ENCODE measurements at regions not wholly inside any gene's neighbourhood (a gene's known extent, or its start where the extent isn't known, plus 50 kb on each side); places are given as distances from the start of the nearest gene placed in this dataset.
"Not testable (repeated sequence)": the region's sequence is repeated elsewhere in the genome, so short reads cannot be mapped to it uniquely, and the experiment has no call there.

DNA sequence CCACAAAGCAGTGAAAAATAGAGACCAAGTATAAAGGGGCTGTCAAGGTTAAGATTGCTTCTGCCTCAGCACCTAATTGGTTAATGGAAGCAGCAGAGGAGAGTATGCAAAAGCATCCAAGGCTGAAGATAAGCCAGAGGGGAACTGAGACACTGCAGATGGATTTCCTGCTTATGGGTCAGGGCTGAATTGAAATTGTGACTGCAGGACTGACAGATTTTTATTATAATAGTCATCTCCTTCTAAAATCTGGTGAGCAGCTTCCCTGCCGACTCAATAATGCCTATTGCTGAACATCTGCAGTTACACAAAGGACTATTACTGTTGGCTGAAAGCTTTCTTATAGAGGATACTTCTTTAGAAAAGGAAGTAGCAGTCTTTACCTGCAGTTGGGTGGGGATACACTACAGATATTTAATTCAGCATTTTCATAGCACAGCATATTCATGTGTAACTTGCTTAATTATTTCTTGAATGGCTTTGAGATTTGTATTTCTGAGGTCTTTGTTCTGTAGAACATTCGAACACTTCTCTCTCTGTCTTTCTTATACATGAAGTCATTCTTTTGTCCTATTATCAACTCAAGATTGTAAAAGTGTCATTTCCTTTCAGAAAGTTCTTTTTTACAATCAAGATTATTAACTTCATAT, 363.0 kb upstream of the RIOK2 start:
- no peak for DNase-seq

DNA sequence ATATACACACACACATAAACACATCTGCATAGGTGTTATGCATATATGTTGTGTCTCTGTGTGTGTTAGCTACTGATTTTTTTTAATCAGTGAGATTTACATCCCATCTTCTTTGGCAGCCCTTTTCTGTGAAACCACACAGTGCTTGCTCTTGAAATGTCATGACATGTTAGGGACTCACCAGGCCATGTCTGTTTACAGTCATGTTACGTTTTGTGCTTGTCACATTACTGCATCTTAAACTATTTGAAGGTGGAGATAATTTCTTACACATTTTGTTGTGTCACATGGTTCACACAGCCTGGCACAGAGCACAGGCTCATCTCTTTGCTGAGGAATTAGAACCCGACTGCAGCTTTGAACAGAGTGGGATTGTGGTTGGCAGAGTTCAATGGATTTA, 364.4 kb upstream of the RIOK2 start:
- no peak for DNase-seq

DNA sequence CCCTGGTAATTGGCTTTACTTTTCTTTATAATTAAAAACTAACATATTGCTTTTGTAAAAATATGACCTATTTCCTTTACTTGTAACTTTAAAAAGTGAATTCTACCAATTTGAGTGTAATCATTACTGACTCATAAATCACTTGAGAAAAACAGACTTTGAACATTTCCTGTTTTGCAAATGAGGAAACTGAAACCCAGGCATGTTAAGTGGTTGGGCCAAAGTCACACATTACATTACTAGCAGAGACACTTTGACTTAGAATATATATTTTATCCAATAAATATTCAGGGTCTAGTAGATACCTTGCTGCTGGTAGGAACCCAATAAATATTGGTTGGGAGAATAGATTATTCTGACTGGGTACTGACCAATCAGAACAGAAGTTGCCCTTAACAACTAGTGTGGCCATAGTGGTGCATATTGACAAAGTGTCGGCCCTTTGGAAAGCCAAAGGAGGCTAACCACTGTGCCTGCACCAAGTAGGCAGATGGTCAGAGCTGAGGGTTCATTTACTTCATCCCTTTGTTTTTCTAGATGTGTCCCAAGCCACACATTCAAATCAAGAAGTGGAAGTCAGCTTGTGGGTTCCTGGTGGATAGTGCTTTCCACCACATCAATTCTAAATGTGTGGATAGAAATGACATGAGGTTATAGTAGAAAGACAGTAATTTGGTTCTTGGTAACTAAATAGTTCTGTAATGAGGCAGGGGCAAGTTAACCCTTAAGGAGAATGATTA, 365.1 kb upstream of the RIOK2 start:
- DNase-seq = no peak

DNA sequence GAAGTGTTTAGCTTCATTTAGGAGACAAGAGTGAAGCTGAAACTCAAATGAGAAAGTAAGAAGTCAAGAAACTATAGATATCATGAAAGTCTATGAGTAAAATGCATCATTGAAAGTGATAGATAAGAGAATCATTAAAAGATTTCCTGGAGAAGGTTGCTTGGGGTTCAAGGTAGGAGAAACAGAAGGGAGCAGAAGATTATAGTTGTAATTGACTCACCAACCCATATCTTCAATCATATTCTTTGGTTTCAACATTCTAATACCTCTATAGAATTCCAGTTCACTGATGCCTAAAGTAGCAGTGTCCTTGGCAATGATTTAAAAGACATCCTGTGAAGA, 365.7 kb upstream of the RIOK2 start:
- DNase-seq = no peak

DNA sequence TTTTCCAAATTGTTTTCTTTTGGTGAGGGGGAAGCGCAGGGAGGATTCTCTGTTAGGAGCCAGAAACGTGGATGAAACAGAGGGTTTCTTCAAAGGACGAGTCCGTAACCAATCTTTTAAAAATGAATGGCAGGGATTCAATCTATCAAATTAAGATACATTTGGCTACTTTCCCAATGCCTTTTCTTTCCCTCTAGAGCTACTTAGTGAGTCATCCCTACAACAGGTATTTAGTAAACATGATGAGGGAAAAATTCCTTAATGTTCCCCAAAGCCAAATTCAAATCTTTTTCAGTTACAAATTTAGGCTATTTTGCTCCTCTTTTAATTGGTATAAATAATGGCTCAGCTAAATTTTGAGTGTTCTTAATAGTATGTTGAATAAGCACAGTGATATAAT, 366.4 kb upstream of the RIOK2 start:
- no peak for DNase-seq

DNA sequence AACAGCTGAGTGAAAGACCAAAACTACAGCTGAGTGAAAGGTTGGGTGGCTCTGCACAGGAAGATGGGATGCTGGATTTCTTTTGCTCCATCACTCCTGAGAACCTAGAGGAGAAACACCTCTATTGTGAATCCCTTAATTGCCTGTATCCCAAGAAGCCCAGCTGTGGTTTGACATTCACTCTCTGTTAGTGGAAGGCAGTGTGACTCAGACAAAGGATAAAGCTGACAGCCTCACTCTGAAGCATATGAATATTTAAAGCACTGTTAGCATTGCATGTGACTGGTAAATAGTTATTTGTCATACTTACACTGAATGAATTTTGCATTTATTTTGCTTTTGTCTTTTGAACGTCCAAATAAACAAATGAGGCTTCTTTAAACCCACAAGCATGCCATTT, 367.1 kb upstream of the RIOK2 start:
- DNase-seq = peak; percentile 42

DNA sequence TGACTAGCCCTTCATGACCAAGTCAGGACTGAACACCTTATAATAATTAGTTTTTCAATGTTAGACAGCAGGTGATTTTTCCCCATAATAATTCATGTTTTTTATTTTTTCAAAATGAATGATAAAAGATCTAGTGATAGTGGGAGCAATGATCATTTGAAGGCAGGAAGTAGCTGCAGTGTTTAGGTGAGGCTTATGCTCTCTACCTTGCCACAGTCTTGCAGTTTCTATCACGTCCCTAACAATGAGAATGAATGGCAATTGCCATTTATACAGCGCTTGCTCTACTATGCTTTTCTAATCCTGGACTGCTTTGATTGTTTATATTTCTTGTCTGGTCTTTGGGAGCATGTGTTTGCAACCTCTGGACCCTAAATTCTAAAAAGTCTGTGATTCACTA, 367.8 kb upstream of the RIOK2 start:
- no peak for DNase-seq

DNA sequence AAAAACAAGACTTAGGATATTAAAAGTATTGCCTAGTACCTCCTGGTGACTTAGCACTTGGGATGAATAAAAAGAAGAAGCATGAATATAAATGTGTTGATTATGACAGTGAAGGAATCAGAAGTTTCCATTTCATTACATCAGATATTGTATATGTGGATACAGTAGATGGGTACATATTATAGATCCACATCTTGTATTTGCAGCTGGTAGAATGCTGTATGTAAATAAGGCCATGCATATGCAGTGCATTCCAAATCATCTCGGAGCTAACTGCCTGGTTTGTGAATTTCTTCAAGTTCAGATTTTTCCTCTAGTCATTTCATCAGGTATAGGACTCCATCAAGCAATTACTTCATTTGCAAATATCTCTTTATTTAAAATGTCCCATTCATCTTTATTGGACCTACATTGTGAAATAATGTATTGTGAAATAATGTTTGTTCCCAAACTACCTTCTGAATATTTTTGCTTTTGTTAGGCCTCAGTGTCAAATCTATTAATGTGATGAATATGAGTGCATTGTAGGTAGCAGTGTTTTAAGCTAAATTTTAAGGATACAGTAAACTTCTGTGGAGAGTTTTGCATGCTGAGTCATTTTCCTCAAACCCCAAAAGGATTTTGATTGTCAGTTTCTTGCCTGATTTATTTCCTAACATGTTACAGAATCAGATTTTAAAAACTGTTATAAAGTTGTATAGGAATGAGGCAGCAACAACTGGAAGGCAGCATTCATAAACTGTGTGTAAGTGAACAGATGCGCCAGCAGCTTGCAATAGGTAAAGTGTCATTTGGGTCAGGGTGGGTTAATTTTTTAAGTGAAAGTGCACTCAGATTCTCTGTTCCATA, 370.8 kb upstream of the RIOK2 start:
- DNase-seq = peak; percentile 31

DNA sequence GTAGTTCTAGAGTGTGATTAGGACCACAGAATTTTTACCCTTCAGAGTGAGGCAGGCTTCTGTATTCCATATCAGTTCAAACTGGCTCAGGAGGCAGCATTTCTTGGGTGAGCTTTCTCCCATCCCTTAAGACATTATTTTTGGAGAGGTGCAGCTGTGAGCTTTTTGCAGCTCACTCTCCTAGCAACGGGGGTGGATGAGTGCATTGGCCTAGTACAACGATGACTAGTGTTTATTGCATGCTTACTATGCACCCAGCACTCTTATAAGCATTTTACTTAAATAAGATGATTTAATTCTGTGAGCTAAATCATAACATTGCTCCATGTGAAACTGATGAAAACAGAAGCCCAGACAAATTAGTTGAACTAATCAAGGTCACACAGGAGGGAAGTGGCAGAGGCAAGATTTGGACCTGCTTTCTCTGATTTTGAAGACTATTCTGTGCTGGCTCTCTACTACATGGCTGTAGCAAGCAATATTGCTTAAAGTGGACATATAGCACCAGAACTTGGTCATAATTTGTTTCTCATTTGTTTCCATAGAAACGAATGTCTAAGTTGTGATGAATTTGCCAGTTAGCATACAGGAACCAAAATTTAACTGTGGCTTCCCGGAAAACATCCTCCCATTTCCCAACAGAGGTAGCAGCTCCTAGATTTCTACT, 372.1 kb upstream of the RIOK2 start:
- DNase-seq = peak; percentile 15

DNA sequence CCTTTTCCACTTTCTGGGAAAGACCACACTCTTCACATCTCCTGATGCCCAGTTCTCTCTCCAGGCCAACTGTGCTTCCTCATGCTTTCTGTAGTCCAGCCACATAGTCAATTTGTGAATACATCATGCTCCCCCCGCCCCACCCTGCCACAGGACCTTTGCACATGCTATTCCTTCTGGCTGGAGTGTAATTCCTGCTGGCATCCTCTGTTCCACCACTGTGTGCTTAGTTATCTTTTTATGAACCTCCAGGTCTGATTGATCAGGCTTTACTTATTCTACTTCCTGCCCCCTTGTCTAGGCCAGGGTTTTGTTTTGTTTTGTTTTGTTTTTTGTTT, 372.6 kb upstream of the RIOK2 start:
- no peak for DNase-seq

DNA sequence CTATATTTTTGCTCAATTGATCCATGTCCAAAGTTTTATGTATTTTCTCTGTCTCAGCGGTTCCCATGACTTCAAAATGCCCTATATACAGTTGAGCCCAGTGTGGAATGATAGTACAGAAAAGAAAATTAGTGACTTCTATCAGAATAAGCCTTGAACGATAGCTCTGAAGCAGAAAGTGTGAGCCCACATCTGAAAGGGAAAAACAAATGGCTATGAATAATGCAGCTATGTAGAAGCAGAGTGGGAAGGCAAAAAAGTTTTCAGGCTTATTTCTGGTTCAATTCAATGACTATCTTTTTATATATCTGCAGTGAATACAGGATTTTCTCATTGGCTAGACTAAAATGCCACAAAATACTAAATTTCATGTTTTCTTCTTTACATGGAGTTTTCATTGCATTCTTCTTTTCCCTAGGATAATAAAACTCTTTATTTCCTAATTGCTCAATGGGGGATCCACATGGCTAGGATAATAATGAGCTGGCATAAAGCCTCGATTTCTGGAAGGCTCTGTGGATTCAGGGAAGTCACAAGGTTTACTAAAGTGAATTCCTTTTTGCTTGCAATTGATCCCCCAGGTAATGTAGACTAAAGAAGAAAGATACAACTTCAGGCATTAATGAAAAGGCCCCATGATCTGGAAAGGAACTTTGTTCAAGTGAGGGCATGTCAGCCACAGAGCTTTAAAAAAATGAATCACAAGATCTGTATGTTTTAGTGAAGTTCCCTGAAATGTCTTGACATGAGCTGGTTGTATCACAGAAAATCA, 377.0 kb upstream of the RIOK2 start:
- no peak for DNase-seq

DNA sequence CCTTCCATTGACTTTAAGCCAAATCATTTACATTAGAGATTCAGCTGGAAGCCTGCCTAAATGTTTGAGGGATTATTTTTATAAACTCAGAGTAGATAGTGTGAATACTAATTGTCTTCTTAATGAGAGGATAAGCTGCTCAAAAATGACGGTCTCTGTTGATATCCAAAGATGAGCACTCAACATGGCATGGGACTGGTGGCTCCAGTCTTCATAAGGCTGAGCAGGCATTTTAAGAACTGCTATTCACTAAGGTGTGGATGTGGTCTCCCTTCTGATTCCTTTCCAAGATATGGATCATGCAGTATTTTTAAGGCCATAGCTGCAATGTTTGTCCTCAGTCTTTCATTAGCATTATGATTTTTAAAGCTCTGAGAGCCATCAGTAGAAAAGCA, 377.5 kb upstream of the RIOK2 start:
- no peak for DNase-seq

DNA sequence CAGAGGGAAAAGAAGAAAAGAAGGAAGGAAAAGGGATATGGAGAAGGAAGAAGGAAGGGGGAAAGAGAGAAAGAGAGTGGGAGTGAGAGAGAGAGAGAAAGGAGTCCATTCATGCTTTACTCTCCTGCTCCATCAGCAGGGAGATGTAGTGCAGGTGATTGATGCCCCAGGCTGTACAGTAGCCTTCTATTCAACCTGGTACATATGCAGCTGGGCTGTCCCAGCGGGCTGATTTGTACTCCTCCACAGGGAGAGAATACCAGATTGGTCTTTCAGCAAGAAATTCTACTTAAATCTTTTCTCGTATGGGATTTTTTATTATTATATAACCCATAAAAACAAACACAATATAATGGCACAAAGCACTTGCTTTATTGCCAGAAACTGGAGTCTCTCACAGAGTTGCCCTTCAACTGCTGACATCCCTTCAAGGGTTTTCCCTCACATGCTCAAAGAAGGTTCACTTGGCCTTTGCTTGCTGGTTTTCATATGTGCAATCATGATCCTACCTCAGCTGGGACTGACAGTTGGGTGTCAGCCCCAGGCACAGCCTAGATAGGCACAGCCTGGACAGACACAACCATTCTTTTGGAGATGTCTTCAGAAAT, 380.1 kb upstream of the RIOK2 start:
- no peak for DNase-seq

DNA sequence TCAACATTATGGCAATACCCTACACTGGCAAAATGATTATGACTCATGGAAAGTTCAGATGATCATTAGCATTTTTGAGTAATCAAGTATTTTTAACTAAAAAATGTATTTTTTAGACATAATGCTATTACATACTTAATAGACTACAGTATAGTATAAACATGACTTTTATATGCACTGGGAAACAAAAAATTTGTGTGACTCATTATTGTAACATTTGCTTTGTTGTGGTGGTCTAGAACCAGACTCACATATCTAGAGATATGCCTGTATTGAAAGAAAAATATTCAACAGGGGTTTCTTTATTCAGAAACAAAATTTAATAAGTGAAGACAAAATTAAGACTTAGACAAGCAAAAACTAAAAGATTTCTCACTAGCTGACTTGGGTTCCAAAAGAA, 385.3 kb upstream of the RIOK2 start:
- no peak for DNase-seq

DNA sequence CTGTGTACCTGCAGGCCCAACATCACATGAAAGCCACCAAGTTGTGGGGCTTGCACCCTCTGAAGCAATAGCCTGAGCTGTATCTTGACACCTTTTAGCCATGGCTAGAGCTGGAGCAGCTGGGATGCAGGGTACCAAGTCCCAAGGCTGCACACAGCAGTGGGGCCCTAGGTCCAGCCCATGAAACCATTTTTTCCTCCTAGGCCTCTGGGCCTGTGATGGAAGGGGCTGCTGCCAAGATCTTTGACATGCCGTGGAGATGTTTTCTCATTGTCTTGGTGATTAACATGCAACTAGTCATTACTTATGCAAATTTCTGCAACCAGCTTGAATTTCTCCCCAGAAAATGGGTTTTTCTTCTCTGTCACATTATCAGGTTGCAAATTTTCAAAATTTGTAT, 387.2 kb upstream of the RIOK2 start:
- DNase-seq = no peak

DNA sequence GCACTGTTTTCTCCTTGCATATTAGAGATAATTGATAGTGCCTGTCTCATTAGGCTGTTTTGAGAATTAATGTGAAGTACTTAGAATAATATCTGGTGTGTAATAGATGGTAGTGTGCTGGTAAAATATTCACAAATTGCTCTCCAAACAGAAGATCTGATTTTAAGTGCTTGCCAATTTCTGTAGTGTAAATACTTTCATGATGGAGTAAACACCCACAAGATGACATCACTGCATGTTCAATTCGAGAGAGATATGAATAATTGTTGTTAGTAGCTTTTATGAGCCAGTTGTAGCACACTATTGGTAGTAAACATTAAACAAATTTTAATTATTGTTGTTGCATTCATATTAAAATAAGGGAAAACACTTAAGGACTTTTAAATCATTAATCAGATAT, 392.3 kb upstream of the RIOK2 start:
- no peak for DNase-seq

DNA sequence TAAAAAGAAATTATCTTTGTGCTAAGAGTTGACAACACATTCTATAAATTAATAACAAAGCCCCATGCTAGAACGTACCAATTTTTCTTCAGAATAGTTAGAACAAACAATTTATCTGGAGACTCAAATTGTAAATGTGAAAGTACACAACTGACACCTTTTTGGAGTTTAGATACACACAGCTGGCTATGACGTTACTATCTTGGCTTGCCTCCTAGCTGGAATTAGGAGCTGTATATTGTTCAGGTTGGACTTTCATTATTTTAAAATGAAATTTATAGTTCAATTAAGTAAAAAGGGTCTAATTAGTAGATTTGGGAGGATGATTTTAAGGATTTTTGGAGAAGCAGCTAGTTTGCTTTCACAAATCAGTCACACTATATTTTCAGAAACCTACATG, 393.9 kb upstream of the RIOK2 start:
- no peak for DNase-seq

DNA sequence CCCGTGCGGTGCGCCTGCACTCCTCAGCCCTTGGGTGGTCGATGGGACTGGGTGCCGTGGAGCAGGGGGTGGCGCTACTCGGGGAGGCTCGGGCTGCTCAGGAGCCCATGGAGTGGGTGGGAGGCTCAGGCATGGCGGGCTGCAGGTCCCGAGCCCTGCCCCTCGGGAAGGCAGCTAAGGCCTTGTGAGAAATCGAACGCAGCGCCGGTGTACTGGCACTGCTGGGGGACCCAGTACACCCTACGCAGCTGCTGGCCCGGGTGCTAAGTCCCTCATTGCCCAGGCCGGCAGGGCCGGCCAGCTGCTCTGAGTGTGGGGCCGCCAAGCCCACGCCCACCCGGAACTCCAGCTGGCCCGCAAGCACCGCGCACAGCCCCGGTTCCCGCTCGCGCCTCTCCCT, 396.9 kb upstream of the RIOK2 start:
- DNase-seq = not testable (repeated sequence)

DNA sequence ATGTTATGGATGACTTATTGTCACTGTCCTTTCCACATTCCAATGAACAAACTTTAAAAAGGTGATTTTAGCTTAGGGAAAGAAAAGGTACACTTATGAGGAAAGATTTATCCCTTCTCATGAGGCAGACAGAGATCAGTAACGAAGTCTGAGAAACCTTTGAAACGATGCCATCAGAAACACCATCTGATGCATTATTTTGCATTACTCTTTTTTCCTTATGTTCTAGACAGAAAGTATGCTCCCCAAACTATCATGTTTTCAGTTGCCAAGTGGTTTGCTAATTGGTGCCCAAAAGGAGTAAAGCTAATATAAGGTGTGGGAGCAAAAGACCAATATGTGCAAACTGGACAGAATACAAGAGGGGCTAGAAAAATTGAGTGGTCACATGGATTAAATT, 397.7 kb upstream of the RIOK2 start:
- no peak for DNase-seq

DNA sequence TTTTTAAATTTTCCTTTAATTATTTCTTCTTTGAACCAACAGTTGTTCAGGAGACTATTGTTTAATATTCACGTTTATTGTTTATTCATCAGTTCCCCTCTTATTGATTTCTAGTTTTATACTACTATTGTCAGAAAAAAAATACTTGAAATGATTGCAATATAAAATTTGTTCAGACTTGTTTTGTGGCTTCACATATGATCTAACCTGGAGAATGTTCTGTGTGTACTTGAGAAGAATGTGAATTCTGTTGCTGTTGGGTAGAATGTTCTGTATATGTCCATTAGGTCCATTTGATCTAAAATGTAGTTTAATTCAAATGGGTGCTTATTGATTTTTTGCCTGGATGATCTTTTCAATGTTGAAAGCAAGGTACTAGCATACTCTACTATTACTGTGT, 408.7 kb upstream of the RIOK2 start:
- DNase-seq = no peak

DNA sequence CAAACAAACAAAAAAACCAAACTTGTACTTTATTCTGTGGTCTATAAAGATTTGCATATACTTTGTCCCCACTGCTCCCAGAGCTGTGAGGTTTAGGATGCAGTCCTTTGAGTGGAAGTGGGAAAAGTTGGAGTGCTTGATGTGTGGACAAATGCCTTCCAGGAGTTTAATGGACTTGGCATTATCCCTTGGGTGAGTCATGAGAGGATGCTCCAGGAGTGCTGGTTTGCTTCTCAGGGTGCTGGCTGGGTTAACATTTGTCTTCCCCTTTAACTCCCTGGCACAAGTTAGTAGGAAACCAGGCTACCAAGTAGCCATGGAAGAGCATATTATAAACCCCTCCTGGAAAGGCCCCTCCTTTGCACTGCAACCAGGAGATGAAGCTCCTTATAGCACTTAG, 417.4 kb upstream of the RIOK2 start:
- DNase-seq = no peak

DNA sequence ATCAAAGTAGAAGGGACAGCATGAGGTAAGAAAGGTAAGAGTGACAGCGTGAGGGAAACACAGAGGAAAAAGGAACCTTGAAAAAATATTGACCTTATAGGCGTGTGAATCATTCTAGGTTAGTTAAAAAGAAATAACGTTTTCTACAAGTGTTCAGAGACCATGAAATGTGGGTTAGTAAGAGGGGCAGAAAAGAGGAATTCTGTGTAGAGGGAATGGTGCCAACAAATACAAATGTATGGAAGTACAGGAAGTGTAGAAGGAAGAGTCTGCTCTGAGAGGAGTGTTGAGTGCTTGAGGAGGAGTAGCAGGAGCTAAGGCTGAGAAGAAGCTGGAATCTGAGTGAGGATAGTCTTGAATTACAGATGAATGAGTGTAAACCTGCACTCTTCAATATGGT, 418.6 kb upstream of the RIOK2 start:
- DNase-seq = no peak

DNA sequence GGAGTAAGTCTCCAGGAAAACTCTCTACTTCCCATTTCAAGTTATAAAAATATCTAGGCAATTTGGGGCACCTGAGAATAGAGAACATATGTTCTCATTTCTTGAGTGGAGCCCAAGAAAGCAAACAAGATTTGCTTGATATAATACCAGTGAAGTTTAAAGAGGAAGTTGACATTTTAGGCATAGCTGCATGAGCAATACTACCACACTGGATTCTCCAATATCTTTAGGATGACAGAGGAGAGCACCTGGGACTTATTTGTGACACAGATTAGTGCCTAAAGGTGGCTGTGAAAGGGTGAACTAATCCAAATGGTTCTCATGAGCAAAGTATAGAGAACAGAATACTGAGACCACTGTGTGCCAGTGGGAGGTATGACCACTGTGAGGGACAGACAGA, 423.5 kb upstream of the RIOK2 start:
- no peak for DNase-seq

Measured in NCI-H226 (cell line).